Right lobe of liver (tissue), 4 donors: ENCODE measurements at regions not wholly inside any gene's neighbourhood (a gene's known extent, or its start where the extent isn't known, plus 50 kb on each side); places are given as distances from the start of the nearest gene placed in this dataset.

Source experiments
- POLR2A ChIP-seq: fragments of 450-650 bp; IDR thresholded peaks from one replicate; pipeline ENCODE4 v1.6.1; 2017; ENCODE audit warnings: antibody characterized with exemption, mild to moderate bottlenecking
- TF ChIP-seq, protein P1 (sequence below), 4 donors: fragments of 200-600 bp in 3 of 4; fragments of 450-650 bp in 1 of 4; IDR thresholded peaks; one replicate each; pipeline versions ENCODE4 v1.5.1 to v1.8.0; 2016 to 2022; ENCODE audit warnings: antibody characterized with exemption in 4 of 4, mild to moderate bottlenecking in 2 of 4
- donor health status: DM: no; HTN: no; CAD: no.
- donor health status: DM: no; HTN: no; CAD: no.
- donor health status: DM: no; HTN: yes; CAD: no.

DNA sequence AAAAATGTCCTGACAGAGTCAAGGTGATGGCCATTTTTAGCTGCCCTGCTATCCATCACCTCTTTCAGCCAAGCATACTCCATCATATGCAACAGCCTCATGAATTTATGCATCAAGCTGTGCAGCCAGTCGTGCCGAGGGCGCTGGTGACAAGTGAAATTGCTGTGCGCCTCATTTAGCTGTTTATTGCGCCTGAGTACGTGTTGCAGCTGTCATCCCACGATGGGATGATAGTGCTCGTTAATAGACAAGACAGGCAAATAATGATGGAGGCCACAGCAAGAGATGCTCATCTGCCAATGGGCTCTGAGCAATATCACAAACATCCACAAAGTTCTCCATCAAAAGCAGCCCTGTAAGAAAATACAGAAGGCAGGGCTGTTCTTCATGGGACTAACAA is 562.3 kb upstream of the POU3F2 start:
- TF ChIP-seq, protein P1, sequence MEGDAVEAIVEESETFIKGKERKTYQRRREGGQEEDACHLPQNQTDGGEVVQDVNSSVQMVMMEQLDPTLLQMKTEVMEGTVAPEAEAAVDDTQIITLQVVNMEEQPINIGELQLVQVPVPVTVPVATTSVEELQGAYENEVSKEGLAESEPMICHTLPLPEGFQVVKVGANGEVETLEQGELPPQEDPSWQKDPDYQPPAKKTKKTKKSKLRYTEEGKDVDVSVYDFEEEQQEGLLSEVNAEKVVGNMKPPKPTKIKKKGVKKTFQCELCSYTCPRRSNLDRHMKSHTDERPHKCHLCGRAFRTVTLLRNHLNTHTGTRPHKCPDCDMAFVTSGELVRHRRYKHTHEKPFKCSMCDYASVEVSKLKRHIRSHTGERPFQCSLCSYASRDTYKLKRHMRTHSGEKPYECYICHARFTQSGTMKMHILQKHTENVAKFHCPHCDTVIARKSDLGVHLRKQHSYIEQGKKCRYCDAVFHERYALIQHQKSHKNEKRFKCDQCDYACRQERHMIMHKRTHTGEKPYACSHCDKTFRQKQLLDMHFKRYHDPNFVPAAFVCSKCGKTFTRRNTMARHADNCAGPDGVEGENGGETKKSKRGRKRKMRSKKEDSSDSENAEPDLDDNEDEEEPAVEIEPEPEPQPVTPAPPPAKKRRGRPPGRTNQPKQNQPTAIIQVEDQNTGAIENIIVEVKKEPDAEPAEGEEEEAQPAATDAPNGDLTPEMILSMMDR (IDR thresholded peaks at IDR 0.05) = no peak
- no peak for TF ChIP-seq POLR2A
